ENCODE measurements at regions not wholly inside any gene's neighbourhood (a gene's known extent, or its start where the extent isn't known, plus 50 kb on each side); places are given as distances from the start of the nearest gene placed in this dataset.

DNA sequence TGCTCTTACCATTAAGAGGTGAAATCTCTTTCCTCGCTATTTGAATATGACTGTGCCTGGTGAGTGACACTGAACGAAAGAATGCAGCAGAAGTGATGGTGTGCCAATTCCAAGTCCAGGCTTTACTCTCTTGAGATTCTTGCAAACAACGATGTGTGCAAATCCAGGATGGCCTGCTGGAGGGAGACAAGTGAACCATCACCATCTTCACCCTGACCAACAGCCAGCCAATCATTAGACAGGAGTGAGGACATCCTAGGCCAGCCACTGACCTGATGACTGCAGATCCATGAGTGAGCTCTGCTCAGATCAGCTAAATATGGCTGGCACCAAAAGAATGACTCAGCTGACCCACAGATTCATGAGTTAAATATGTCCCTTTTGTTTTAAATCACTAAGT, 878.0 kb downstream of the PDCD6IP start:
- TF ChIP-seq, protein P1, sequence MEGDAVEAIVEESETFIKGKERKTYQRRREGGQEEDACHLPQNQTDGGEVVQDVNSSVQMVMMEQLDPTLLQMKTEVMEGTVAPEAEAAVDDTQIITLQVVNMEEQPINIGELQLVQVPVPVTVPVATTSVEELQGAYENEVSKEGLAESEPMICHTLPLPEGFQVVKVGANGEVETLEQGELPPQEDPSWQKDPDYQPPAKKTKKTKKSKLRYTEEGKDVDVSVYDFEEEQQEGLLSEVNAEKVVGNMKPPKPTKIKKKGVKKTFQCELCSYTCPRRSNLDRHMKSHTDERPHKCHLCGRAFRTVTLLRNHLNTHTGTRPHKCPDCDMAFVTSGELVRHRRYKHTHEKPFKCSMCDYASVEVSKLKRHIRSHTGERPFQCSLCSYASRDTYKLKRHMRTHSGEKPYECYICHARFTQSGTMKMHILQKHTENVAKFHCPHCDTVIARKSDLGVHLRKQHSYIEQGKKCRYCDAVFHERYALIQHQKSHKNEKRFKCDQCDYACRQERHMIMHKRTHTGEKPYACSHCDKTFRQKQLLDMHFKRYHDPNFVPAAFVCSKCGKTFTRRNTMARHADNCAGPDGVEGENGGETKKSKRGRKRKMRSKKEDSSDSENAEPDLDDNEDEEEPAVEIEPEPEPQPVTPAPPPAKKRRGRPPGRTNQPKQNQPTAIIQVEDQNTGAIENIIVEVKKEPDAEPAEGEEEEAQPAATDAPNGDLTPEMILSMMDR (IDR thresholded peaks at IDR 0.05) = no peak
- TF ChIP-seq POLR2A (IDR thresholded peaks at IDR 0.05) = no peak

Data from lower leg skin (tissue), 3 donors.